ENCODE measurements at regions not wholly inside any gene's neighbourhood (a gene's known extent, or its start where the extent isn't known, plus 50 kb on each side); places are given as distances from the start of the nearest gene placed in this dataset.
"Not testable (repeated sequence)": the region's sequence is repeated elsewhere in the genome, so short reads cannot be mapped to it uniquely, and the experiment has no call there.

DNA sequence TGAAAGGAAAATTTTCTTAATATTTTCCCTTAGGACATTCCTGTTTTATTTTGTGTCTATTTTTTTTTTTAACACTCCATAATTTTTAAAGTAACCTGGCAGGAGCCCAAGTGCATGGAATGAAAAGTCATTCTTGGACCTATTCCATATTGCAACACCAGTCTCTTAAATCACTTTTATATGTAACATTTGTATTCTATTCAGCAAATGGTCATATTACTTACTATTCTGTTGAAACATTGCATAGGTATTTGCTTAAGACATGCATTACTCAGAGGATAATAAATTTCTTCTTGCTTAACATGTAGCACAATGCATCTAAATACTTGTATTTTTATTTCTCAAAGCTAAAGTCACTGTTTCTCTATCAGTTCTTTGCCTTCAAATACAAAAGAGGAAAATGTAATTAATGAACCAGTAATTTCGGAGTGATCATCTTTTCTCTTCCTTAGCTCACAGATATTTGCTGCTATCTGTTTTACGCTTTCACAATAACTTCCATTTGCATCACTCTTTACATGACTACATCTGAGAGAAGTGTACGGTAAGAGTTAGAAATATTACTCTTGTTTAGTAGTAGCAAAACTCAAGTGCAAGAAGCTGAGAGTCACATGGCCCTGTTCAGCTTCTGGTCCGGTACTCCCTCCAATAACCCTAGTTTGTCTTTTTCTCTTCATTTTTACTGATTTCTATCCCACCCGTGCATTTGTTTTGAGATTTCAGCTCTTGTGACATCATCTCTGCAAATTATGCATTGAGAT lies 394.8 kb downstream of the USP25 start:
- DNase-seq, result no peak

DNA sequence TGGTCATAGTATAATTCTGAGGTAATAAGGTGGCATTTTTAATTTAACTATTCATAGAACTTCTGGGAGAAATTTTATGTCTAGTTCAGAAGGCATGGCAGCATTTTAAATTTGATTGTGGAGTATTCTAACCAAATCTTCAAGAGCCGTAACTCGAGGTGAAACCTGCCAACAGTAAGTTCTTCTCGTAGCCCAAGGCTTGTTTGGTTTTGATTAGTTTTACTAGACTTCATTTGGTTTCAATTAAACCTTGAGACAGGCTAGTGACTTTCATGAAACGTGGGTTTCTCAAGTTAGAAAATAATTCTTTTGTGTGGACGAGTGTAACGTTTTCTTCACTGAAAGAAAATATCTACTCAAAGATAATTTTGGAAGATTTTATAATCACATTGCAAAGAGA lies 395.5 kb downstream of the USP25 start:
- DNase-seq, result no peak

DNA sequence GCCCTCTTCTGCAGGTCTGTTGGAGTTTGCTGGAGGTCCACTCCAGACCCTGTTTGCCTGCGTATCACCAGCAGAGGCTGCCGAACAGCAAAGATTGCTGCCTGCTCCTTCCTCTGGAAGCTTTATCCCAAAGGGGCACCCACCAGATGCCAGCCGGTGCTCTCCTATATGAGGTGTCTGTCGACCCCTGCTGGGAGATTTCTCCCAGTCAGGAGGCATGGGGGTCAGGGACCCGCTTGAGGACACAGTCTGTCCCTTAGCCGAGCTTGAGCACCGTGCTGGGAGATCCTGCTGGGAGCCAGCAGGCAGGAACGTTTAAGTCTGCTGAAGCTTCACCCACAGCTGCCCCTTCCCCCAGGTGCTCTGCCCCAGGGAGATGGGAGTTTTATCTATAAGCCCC lies 402.7 kb downstream of the USP25 start:
- DNase-seq, result not testable (repeated sequence)

DNA sequence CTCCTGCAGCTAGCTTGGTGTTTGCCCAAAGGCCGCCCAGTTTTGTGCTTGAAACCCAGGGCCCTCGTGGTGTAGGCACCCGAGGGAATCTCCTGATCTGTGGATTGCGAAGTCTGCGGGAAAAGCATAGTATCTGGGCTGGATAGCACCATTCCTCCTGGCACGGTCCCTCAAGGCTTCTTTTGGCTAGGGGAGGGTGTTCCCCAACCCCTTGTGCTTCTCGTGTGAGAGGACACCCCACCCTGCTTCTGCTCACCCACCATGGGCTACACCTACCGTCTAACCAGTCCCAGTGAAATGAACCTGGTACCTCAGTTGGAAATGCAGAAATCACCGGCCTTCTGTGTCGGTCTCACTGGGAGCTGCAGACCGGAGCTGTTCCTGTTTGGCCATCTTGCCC lies 403.5 kb downstream of the USP25 start:
- DNase-seq, result no peak

DNA sequence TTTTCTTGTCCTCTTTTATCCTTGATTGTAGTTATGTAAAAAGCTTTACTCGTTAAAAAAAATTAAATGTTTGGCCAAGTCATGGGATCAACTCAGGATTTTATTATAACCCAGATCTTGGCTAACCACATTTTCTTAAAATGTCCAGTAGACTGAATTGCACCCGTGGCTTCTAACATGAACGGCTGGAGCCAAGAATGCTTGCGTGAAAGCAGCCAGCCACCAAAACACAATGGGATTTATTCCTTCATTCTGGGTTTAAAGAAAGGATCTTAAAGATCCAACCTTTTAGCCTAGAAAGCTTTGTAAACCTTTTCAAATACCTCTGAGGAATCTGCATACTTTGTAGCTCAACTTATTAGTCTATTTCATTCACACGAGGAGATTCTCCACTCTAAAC lies 404.4 kb downstream of the USP25 start:
- no peak for DNase-seq

DNA sequence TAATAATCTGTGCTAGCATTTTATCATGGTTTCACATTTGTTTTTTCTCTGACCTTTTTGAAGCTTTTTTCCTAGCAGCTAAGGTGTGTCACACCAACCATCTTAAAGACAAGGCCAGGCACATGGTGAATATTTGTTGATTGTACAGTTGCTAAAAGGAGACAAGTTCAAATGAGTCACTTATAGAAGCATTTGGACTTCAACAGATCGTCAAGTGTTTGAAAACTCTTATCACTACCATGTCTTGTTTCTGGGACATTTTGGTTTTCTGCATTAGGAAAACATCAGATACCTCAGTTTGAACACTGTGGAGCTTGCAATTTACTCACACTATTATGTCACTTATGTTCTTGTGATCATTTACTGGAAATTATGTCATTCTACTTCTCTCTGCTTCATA lies 407.3 kb downstream of the USP25 start:
- DNase-seq, result no peak

DNA sequence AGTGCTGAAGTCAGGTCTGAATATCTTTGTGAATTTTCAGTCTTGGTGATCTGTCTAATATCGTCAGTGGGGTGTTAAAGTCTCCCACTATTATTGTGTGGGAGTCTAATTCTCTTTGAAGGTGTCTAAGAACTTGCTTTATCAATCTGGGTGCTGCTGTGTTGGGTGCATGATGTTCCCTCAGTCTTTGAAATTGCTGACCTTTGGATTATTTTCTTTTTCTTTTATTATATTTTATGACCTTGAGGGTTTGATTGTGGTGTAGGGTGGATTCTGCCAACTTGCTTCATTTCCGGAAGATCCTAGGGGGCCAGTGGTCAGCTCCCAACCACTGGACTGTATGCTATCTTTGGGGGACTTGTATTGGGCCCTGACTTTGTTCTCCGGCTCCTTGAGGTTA lies 415.3 kb downstream of the USP25 start:
- DNase-seq, result no peak

DNA sequence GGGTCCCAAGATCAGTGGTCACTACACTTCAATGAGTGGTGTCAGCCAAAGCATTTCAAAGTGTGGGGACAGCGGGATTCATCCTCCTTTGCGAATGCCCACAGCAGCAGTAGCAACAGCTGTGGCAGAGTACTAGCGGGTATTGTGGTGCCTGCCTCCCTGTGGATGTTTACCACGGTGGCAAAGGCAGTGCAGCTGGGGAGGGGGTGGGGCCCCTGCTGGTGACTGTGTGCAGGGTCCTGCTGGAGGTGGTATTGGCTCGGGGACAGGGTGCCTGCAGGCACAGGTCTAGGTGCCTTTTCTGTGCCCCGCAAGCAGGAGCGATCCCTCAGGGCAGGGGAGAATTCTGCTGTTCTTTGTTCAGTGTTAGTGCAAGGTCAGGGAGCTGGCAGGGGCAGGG lies 415.7 kb downstream of the USP25 start:
- no peak for DNase-seq

DNA sequence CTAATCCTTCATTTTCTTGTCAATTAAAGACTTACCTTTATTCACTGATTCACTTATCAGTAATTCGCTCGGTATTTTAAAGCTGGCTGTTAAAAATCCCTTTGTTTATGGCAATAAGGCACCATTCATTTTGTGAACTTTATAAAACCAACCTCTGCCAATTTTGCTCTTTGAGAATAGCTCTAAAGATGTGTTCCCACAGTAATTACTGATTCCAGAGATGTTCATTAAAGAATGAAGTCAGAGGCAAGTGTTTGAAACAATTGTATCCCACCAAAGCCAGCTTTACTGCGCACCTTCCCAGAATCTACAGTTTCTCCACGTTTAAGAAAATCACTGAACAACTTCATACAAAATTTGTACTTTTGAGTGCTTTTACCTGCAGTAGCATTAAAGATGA lies 424.5 kb downstream of the USP25 start:
- DNase-seq, result no peak

DNA sequence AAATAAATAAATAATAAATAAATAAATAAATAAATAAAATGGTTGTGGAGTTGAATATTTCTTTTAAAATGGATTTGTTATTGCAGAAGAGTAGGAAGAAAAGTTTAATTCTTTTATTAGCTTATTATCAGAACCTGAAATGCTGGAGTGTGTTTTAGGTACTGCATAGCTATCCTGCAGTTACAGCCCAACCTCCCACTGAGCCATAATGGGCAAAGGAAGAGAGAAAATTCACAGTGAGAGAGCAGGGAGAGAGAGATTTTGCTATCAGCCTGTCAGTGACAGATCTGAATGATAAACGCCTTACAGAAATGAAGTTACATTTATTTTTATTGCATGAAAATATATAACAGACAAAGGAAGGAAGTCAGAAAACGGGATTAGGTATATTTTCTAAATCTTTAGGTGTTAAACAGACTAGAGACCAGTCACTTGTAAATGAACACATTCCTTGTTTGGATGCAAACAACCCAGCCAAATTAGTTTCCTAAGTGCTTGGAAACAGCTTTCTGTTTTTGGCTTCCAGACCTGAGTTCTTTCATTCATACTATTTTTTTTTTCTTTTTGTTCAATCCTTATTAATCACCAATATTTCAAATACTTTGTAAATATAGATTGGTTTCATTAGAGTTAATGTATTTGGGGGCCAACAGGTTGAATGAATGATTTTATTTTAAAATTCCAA lies 425.3 kb downstream of the USP25 start:
- no peak for DNase-seq

DNA sequence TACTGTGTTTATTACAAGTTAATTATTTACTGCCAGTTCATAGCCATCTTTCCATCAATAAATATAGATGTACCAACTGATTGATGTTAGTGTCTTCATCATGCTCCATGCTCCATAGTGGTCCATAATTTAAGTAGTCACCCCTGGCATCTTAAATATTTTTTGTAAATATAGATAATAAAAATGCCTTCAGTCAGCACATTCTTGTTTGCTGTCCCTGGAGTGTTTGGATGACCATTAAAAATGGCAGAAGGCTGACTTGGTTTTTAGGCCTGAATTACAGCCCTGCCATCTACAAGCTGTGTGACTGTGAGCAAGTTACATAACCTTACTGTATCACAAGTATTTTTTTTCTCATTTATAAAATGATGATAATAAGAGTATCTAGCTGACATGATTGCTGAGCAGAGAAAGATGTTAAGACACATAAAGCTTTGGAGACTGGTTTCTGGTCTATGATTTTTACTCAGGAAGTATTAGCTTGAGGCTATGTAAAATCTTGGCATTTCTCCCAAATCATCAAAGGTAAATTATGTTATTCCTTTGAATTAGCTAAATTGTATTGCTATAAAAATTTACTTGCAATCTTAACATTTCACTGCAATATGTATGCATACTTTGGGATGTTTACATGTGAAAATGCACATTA lies 427.2 kb downstream of the USP25 start:
- no peak for DNase-seq

DNA sequence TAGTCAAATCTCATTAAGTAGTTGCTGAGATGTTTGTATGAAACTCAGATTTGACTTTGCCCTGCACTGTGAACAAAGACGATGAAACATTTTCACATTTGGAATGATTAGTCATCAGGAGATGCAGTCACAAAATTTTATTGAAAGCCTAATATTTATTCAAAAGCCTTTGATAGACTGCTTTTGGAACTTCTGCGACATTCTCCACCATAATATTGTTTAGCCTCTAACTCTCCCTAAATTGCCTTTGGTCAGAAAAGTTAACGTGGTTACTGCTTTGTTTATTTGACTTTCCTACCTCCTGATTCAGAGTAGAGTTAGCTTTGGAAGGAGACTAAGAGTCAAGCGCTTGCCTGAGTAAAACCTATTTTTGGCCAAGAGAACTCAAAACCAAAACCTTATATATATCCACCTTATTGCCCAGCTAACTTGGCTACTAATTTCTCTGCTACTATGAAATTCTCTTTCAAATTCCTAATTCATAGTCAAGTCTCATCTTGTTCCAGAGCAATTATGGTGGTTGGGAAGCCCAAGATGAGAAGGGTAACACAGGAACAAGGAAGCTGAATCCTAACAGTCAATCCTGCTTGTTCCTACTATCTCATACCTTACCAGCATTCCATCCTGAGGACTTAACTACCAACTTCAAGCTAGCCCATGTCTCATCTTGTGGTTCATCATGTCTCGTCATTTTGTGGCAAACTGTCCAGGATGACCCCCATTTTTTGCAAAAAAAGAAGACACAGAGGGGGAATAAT lies 429.6 kb downstream of the USP25 start:
- no peak for DNase-seq

DNA sequence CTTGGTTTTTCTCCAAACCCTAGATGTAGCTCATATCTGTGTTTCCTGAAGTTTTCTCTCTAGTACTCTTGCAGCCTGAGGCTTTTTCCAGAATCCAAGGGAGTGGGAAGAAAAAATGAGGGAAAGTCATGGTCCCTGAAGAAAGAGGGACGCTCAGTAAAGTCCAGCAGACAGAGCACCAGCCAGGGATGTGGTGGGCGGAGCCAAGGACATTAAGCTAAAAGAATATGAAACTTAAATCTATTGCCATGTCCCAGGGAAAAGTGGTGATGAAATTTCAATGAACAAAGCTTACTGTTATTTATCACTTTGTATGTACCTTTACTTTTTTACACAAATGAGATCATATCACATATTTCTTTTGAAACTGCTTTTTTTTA lies 430.2 kb downstream of the USP25 start:
- no peak for DNase-seq

DNA sequence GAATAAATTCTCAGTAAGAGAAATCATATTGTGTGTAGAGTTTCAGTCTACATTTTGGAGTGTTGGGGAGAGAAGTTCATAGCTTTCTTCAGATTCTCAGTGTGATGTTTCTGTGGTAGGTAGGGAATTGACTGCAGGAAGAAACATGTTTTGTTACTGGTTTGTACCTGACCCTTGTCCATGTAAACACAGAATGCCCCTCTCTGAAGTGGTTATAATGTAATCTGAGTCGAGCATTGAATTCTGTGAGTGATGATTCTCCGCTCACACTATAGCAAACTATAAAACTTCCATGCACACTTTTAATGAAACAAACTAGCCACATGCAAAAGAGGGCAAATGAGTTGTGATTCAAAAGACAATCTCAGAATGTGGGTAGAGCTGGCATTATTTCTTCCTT lies 433.2 kb downstream of the USP25 start:
- no peak for DNase-seq

DNA sequence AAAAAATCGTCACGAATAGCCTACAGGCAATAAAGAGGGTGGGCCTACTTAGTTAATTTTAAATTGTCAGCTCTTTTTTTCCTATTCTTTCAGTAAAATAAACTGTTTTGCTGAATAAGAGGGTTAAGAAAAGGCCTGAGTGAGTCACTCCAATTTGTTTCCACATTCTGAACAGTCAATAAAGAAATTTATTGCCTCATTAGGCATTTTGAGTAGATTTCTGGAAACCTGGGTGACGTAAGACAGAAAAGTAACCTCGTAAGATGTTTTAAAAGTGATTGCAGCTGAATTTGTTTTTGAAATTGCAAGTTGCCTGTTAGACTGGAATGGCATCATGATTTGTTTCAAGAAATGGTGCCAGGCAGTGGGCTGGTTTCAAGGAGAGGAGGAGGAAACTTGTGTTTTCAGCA lies 439.3 kb downstream of the USP25 start:
- DNase-seq, result no peak

DNA sequence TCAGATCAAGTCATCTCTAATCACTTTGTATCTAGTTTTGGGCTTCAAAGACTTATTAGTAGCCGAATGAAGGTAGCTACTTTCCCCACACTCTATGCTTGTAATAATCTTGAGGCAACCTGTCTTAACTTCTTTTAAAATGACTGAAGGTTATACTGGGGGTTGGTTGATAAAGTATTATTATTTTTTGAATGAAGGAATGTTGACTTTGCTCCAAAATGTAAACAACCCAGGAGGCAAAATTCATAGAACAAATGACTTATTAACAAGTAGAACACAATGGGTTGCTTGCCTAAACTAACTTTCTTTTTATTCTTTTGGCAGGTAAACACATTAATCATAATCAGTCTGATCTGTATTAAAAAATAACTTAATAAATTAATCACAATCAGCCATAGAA lies 440.0 kb downstream of the USP25 start:
- no peak for DNase-seq

DNA sequence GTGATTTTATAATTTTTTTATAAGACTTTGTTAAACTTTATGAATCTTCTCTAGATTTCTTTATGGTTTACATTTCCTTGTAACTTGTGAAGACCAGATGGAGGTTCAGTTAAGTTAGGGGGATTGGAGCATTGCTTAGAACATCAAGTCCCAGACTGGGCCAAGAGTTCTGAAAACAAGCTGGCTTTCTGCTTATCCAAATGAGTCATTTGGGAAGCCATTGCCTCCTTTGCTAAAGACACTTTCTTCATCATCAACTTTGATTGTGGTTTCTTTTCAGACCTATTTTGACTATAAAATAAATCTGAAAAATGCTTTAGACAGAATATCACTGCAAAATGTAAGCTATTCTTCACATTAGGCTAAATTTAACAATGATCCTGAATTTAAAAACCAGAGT lies 446.8 kb downstream of the USP25 start:
- no peak for DNase-seq

DNA sequence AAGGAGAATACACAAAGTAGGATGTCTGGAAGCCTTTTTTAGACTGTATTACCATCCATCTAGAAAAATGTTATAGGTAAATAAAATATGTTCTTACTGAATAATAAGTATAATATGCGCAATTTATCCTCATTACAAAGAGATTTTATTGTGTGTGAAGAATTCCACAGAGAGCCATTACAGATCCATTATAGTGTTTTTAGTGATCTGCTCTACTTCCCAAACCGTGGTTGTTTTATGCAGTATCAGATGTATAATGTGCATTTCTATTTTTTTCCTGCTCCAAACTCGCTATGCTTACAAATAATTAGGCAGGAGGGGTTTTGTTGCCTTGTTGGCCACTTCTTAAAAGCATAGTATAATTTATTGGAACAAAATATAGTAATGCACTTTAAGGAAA lies 447.8 kb downstream of the USP25 start:
- no peak for DNase-seq

DNA sequence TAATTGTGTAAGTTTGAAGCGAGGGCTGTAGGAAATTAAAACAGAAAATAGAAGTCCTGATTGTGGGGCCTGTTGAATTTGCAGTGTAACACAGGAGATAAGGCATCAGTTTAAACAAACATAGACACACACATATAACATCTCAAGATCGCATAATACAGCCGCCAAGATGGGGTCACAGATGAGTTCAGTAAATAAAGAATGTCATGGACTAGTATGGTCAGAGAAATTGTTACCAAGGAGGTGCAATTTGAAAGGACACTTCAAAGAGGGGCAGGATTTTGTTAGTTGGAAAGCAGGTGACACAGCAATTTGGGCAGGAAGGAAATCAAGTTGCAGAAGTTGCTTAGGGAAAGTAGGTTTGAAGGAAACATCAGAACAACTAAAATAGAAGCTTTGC lies 450.0 kb downstream of the USP25 start:
- DNase-seq, result no peak

DNA sequence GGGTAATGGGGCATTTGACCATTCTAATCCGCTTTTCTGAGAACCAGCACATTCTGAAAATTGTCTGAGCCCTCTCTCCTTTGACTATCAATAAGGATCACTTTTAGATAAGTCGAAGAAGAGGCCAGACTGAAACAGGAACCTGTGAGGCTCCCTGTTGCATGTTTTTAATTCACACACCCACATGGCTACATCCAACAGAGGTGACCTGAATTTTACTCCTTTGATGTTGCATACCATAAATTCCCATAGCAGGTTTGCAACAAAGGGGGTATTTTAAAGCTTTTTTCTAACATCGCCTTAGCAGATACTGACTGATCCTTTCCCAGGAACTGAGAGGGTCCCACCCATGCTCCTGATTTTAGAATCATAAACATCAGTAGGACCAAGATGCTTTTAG lies 450.8 kb downstream of the USP25 start:
- DNase-seq, result no peak

DNA sequence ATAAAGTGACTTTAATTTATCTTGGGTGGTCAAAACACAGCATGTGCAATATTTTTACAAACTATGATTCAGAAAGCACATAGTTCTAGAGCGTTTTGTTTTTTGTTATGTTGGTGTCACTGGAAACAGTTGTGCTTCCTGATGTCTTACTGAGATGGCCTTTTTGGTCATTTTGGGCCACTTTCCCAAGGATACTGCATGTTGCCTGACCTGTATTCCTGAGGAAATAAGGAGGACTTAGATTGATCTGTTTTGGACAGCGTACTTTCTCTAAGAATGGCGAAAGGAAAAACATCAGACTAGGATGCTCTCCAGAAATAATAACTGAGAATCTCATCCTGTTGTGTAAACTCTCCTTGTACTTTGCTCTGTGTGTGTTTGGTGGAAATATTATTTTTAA lies 451.2 kb downstream of the USP25 start:
- DNase-seq, result no peak

DNA sequence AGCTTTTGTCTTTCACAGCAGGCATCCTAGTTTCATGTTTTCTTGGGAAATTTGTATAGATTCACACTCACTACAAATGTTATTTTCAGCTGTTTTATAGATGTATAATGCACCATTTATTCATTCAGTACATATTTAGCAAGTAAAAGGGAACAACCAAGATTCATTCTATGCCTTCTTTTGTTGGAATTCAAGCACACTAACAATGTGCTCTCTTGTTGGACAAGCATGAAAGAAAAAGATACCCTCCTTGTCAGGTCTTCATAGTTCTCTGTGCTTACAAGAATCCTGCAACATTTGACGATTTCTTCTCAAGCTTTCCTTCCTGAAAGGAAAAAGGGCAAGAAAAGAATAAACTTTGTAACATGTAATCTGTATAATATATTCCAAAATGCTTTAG lies 456.0 kb downstream of the USP25 start:
- DNase-seq, result no peak

DNA sequence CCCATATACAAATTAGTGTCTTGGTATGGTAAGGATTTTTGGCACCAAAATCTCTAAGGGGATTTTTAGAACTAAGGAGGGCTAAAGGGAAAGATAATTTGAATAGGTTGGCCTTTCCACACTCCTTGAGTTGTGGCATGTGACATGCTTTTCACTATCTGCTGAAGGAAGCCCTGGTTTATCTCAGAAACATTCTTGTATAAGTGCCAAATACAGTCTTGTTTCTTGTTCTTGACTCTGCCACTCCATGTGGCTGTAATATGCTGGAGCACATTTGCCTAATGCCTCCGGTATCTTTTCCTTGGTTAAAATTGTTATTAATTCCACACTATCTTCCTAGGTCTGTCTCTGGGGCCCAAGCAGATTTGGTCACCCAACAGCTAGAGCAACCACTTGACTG lies 457.0 kb downstream of the USP25 start:
- no peak for DNase-seq

Data from CD4-positive, alpha-beta T cell treated with Interleukin-1 beta for 1 hour (primary cell).